GM21367 (cell line): ENCODE measurements at regions not wholly inside any gene's neighbourhood (a gene's known extent, or its start where the extent isn't known, plus 50 kb on each side); places are given as distances from the start of the nearest gene placed in this dataset.

Experiments used
- ATAC-seq: cut with Tn5 transposase; IDR thresholded peaks from one replicate; pipeline ENCODE4 v1.9.1; 2021; ENCODE audit not compliant: unreplicated experiment

- ATAC-seq, result no peak
Measured at GRCh38 chr2:149825473-149825872, 237.9 kb upstream of the MMADHC start.

DNA sequence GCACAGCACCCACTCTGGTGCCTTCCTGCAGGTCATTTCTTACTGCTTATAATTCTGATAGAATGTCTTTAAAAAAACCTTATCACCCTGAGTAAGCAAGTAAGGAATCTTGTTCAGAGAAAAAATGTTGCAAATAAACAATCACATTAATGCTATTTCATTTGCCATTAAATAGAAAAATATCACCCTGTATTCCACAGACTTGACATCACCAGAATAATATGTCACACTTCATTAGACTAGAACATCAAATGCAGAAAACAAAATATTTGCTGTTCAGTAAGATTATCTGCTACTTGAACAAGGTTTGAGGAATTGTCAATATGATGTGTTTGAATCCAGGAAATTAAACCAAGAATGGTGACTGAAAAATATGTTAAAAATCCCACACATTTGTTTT is 236.6 kb upstream of the MMADHC start:
- ATAC-seq, result no peak

- ATAC-seq, result no peak
Measured at GRCh38 chr2:149819356-149819957, 231.9 kb upstream of the MMADHC start.

DNA sequence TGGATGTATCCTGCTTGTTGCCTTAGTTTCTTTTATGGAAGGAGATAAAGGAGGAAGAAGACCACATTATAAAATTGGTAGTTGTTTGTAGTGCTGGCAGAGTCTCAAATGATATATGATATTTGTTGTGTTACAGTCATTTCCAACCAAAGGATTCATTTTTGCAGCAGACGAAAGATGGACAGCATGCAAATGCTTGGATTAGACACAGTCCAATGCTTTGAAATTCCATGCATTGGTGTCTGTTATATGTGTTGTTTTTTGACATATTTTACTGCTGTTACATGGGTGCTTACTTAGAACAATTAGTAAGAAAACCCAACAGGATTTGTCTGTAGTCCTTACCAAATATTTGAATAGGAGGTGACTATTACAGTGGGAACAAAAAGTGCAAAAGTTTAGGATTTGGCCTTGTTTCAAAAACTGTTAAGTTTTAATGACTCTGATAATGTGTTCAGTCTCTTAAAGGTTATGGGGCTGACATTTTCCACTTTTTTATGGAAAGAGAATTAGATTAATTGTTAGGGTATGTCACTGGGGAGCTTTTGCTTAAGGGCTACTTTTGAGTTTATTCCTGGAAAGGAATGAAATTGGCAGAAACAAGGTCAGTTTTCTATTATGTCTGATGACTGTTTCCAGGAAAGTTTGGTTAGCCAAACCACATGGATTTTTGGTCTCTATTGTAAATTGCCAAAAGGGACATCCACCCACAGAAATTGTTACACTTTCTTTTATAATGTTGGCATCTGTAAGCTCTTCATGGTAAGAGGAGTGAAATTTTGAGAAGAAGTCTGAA is 229.4 kb upstream of the MMADHC start:
- no peak for ATAC-seq

- no peak for ATAC-seq
Measured at GRCh38 chr2:149815941-149816340, 228.4 kb upstream of the MMADHC start.

DNA sequence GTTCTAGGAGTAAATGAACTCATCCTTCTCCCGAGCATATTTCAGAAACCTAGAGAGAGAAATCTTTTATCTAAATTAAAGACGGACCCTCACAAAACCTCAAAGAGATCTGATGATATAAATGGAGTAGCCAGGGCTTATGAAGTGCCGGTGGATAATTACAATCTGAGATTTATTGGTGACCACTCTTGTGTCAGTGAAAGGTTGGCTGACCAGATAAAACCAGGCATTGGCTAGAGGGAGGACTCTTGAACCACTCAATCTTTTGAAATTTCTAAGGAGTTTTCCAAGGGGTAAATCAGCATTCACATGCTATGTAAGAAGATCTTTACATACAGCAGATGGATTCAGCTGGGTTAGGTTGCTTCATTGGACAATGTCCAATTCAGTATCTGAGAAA is 227.3 kb upstream of the MMADHC start:
- ATAC-seq, result no peak

- no peak for ATAC-seq
Measured at GRCh38 chr2:149814049-149814448, 226.5 kb upstream of the MMADHC start.

- no peak for ATAC-seq
Measured at GRCh38 chr2:149808556-149808955, 221.0 kb upstream of the MMADHC start.

DNA sequence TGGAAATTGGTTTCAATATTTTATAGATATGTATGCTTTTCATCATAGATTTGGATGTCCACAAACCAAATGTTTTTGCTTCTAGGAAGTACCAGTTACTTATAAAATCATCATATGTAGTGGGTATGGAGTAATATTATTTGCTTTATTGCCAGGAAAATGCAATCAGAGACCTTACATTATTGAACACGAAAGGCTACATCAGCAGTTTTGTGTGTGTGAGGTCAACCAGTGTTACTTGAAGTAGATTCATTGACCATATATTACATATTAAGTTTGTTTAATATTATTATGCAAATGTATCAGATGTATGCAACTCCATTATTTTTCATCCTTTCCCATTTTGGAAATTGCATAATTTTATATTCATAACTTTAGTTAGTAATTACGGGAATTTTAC is 219.1 kb upstream of the MMADHC start:
- no peak for ATAC-seq

- ATAC-seq, result no peak
Measured at GRCh38 chr2:149800624-149801542, 213.3 kb upstream of the MMADHC start.

DNA sequence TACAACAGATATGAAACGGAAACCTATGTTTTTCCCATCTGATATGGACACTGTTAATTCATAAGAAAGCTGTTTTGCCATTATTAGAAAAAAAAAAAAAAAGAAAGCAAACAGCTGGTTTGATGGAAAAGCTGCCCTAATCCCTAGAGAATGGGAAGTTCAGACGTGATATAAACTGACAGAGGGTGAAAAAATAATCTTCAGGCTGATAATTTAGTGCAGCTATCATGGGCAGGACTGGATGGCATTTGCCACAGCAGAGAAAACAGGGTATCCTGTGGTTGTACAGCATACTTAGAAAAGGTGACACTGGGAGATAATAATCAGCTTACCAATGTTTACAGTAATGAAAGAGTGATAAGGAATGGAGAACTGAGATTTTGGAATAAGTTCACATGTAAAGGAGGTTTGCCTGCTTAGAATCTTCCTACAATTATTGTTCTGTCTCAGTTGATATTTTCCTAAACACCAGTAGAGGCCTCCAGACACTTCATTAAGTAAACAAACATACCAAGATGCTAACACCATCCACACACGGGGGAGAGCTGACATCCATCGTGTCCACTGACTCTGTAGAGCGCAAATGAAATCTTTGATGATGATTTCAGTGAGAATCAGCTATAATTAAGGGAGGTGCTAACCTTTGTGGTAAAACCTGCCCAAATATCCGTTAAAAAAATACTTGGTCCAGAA is 211.6 kb upstream of the MMADHC start:
- no peak for ATAC-seq

- ATAC-seq, result no peak
Measured at GRCh38 chr2:149797030-149797429, 209.5 kb upstream of the MMADHC start.

GRCh38 chr2:149789549-149789948 is 202.0 kb upstream of the MMADHC start:
- ATAC-seq, result no peak

- ATAC-seq, result no peak
Measured at GRCh38 chr2:149787206-149787605, 199.6 kb upstream of the MMADHC start.

- no peak for ATAC-seq
Measured at GRCh38 chr2:149783284-149783683, 195.7 kb upstream of the MMADHC start.

DNA sequence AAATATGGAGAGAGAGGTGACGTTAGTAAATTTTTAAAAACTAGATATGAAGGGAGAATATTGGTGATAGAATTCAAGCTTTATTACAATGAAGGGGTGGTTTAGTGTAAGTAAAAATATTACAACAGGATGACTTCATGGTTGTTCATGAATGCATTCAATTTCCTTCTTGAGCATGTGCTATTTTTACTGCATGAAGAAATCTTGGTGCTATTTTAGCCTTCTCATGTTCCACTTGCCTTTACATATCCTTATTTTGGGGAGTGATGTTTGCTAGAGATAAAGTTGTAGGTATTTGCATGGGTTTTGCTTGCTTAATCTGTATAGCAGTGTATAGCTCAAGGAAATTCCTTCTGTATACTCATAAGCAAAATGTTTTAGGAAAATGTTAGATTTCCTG is 195.0 kb upstream of the MMADHC start:
- no peak for ATAC-seq

DNA sequence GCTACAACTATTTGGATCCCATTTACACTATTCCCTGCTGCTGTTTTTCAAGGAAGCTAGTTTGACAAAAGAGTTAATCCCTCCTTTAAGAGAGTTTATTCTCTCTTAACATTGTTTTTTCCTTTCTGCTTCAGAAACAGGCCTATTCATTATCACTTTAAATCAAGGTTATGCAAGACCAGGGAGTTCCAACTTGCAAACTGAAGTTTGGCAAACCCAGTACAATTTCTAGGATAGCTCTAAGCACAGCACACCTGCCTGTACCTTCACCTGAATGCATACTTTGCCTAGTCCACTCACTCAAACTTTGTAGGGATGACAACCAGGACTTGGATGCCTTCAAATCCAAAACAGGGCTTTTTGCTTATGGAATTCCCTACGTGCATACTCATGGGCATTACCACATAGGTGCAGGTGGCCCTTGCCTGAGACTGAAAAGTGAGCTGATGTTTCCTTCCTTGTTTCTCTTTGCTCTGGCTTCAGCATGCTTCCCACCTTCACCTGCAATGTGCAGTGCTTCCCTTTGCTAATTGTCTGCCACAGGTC is 193.8 kb upstream of the MMADHC start:
- no peak for ATAC-seq

- no peak for ATAC-seq
Measured at GRCh38 chr2:149773006-149773405, 185.4 kb upstream of the MMADHC start.

DNA sequence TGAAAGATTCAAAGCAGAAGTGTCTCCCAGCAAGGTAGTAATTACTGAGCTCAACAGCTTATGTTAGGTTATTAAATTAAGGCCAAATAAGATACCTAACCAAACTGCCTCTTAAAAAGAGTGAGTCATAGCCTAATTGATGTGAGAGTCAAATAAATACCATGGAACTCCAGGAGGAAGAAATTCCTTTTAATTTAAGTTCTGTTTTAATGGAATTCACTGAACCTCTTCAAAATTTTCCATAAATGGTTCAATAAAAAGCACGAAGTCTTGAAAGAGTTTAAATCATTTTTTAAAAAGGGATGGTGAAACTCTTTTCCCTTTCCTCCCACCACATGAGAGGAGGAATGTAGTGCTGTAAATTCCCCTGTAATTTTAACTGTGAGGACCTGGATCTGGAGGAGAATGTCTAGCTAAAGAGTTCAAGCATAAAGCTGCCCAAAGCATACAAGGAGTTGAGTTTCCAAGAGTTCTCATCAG is 180.8 kb upstream of the MMADHC start:
- ATAC-seq, result no peak

- ATAC-seq, result no peak
Measured at GRCh38 chr2:149767516-149767974, 180.0 kb upstream of the MMADHC start.

- no peak for ATAC-seq
Measured at GRCh38 chr2:149766339-149766738, 178.8 kb upstream of the MMADHC start.
